Spleen (tissue), 11 donors: ENCODE measurements at regions not wholly inside any gene's neighbourhood (a gene's known extent, or its start where the extent isn't known, plus 50 kb on each side); places are given as distances from the start of the nearest gene placed in this dataset.

Experiments
- DNase-seq: peaks from one replicate; pipeline ENCODE4 v3.0.0-alpha.2; 2020
- H3K27ac ChIP-seq, 8 donors: fragments of 200-600 bp; sonication (generic) in 7 of 8; 1 replicate in 4 of 8; 2 replicates in 4 of 8; pipeline versions ENCODE4 v1.5.0 to v1.8.0; 2016 to 2021; ENCODE audit warnings: inconsistent platforms in 4 of 8, mild to moderate bottlenecking in 4 of 8, moderate library complexity in 1 of 8
- H3K27me3 ChIP-seq, 7 donors: fragments of 200-600 bp; sonication (generic) in 6 of 7; replicated peaks in 1 of 7; 1 replicate in 4 of 7; 2 replicates in 3 of 7; pipeline versions ENCODE4 v1.5.0 to v1.8.0; 2016 to 2021; ENCODE audit warnings: inconsistent platforms in 3 of 7, mild to moderate bottlenecking in 1 of 7
- H3K36me3 ChIP-seq, 6 donors: fragments of 200-600 bp; sonication (generic) in 5 of 6; 1 replicate in 4 of 6; 2 replicates in 2 of 6; pipeline versions ENCODE4 v1.5.0 to v1.8.0; 2016 to 2021; ENCODE audit warnings: inconsistent platforms in 2 of 6
- H3K4me1 ChIP-seq, 6 donors: fragments of 200-600 bp; sonication (generic) in 5 of 6; 1 replicate in 3 of 6; 2 replicates in 3 of 6; pipeline versions ENCODE4 v1.5.0 to v1.8.0; 2016 to 2021; ENCODE audit warnings: inconsistent platforms in 3 of 6
- H3K4me3 ChIP-seq, 8 donors: fragments of 200-600 bp; sonication (generic) in 7 of 8; 1 replicate in 4 of 8; 2 replicates in 4 of 8; pipeline versions ENCODE4 v1.5.0 to v1.8.0; 2016 to 2021; ENCODE audit warnings: inconsistent platforms in 4 of 8, mild to moderate bottlenecking in 4 of 8, moderate library complexity in 2 of 8
- H3K9me3 ChIP-seq, 8 donors: fragments of 200-600 bp; sonication (generic) in 7 of 8; 1 replicate in 4 of 8; 2 replicates in 4 of 8; pipeline versions ENCODE4 v1.5.0 to v1.8.0; 2016 to 2021; ENCODE audit warnings: inconsistent platforms in 4 of 8
- POLR2A ChIP-seq, 3 donors: fragments of 450-650 bp; IDR thresholded peaks; one replicate each; pipeline ENCODE4 v1.5.1; 2017; ENCODE audit warnings: antibody characterized with exemption in 3 of 3, mild to moderate bottlenecking in 1 of 3
- POLR2AphosphoS5 ChIP-seq, 3 donors: sonication (generic); formaldehyde crosslinking; IDR thresholded peaks; one replicate each; pipeline ENCODE4 v1.5.1; 2017; ENCODE audit warnings: antibody characterized with exemption in 3 of 3
- WGBS, 5 donors: extraction: QIAGEN DNeasy Blood & Tissue Kit in 3 of 5; methylation state at CpG; one replicate each; pipeline versions ENCODE4 v1.1.5 to v1.1.7; 2013 to 2018; 5-methylcytosine and 5-hydroxymethylcytosine counted together
- intact Hi-C: fragments of 100-400 bp; cut with DNase I; formaldehyde crosslinking; loops from one replicate; pipeline ENCODE4 v1.15.0; 2023; ENCODE audit warnings: low total_unique reads
- TF ChIP-seq, protein P1 (sequence below), 11 experiments: fragments of 200-600 bp in 7 of 11; fragments of 450-650 bp in 4 of 11; sonication (generic) in 4 of 11; IDR thresholded peaks in 8 of 11; conservative IDR thresholded peaks in 3 of 11; 1 replicate in 7 of 11; 2 replicates in 4 of 11; pipeline versions ENCODE4 v1.4.0 to v1.8.0; 2016 to 2021; ENCODE audit warnings: antibody characterized with exemption in 11 of 11, inconsistent platforms in 4 of 11, mild to moderate bottlenecking in 1 of 11
- donor health status: healthy with polysubstance abuse.
- donor health status: DM: no; HTN: no; CAD: no; lungs with moderate emphysema.
- donor health status: DM: no; HTN: no; CAD: no.
- donor health status: Bipolar disorder and iron deficiency.
- donor health status: healthy.
- donor health status: DM: no; HTN: no; CAD: no.
- donor health status: DM: yes; HTN: yes; CAD: no.

DNA sequence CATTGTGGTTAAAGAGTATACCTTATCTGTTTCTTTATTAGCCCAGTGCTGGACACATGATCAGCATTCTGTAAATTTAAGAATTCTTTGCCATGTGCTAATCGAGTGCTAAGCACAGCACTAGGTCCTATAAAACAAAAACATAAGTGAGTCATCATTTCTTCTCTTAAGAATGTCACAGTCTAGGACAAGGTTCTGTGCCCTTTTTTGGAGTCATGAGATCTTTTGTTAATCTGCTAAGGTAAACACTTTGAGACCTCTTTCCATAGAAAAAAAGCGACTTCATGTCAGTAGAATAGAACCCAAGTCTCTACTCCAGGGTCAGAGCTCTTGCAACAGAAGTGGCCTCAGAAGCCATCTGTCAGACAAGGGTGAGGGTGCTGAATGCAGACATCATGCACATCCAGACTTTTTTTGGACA is 70.0 kb upstream of the NFIA start:
- Histone ChIP-seq H3K36me3 (no peaks in the 10 kb centered on the region), H3K27me3 (no peaks in the 10 kb centered on the region), H3K4me3 (no peak overlapping the region), H3K9me3 (no peaks in the 10 kb centered on the region), H3K27ac (no peak overlapping the region), H3K4me1 (peaks cover 0 to under 1% (median 0%) of the 10 kb centered on the region in 6 donors)
- intact Hi-C loops: no loop called here
- TF ChIP-seq POLR2A (IDR thresholded peaks at IDR 0.05) (no peak), POLR2AphosphoS5 (IDR thresholded peaks at IDR 0.05) (no peak)
- TF ChIP-seq, protein P1, sequence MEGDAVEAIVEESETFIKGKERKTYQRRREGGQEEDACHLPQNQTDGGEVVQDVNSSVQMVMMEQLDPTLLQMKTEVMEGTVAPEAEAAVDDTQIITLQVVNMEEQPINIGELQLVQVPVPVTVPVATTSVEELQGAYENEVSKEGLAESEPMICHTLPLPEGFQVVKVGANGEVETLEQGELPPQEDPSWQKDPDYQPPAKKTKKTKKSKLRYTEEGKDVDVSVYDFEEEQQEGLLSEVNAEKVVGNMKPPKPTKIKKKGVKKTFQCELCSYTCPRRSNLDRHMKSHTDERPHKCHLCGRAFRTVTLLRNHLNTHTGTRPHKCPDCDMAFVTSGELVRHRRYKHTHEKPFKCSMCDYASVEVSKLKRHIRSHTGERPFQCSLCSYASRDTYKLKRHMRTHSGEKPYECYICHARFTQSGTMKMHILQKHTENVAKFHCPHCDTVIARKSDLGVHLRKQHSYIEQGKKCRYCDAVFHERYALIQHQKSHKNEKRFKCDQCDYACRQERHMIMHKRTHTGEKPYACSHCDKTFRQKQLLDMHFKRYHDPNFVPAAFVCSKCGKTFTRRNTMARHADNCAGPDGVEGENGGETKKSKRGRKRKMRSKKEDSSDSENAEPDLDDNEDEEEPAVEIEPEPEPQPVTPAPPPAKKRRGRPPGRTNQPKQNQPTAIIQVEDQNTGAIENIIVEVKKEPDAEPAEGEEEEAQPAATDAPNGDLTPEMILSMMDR (IDR thresholded peaks at IDR 0.05 in 8 of 11, conservative IDR thresholded peaks at IDR 0.05 in 3 of 11): no peak
- 80 to 90% (median 87%) methylated on average over 2 of the region's 2 CpGs for WGBS, 5 donors
- no peak for DNase-seq

DNA sequence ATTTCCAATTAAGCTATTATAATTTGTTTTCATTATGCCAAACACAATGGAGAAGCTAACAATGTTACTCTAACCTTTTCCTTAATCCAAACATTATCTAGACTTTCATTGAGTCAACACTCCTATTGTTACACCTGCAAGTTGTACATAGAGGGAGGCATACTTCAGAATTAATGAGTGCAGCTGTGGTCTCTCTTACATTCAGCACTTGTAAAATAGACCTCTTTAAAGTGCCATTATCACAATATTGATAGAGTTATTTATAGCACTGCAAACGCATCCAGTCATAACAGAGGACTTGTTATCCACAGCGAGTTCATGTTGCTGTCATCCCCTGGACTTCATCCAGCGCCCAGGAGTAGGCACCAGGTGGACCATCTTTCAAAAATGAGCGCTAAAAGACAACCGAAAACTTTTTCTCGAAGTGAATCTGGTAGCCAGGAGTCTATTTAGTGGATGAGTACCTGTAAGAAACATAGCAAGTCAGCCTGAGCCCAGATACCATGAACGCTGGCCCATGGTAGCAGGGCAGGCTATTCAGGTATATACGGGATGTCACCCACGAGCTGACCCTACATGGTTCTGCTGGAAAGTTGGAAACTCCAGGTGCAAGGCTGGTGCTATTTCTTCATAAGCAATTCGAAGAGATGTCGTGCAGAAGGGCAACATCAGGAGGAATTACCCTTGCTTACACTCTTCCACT is 70.6 kb upstream of the NFIA start:
- TF ChIP-seq POLR2A (IDR thresholded peaks at IDR 0.05): no peak
- TF ChIP-seq POLR2AphosphoS5 (IDR thresholded peaks at IDR 0.05): no peak
- TF ChIP-seq, protein P1 (IDR thresholded peaks at IDR 0.05 in 8 of 11, conservative IDR thresholded peaks at IDR 0.05 in 3 of 11): no peak
- WGBS, 5 donors: 75 to 88% (median 83%) methylated on average over 11 of the region's 11 CpGs
- intact Hi-C loops: no loop called here

DNA sequence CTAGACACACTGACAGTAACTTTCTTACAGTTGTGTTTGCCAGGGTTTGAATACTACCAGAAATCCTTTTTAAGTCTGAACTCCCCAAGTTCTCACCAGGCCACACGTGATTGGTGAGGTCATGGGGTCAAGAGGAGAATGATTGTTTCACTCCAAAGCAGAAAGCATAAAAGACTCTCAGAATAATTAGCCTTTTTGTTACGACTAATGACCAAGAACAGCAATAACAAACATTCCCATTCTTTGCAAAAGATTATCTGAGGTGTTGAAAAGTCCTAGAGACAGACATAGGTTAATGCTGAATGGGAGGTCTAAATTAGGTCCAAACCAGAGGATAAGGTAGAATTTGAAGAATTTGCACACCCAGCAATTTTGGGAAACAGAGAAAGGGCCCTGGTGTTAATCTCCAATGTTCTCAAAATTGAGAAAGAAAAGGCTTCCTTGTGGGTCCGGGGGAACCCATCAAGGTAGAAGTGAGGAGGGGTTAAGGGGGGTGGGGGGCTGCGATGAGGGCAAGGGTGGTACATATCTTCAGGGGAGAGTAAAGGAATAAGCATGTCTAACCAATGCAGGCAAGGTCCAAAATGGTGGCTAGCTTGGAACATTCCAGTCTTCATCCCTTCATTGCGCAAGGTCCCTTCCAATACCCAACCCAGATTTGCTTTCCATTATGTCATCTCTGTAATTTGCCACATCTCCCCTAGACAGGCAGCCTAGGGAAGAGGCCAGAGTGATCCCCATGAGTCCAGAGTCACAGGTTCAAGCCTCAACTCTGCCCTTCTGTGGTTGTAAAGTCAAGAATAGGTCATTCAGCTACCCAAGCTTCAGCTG is 74.6 kb upstream of the NFIA start:
- WGBS, 5 donors: 81 to 88% (median 84%) methylated on average over 5 of the region's 5 CpGs
- Histone ChIP-seq H3K27ac (no peak overlapping the region), H3K4me3 (no peak overlapping the region), H3K36me3 (no peaks in the 10 kb centered on the region), H3K27me3 (no peaks in the 10 kb centered on the region), H3K4me1 (peaks cover 0 to 22% (median 11%) of the 10 kb centered on the region in 6 donors), H3K9me3 (no peaks in the 10 kb centered on the region)
- TF ChIP-seq, protein P1 (IDR thresholded peaks at IDR 0.05 in 8 of 11, conservative IDR thresholded peaks at IDR 0.05 in 3 of 11): no peak
- no peak for TF ChIP-seq POLR2AphosphoS5 (IDR thresholded peaks at IDR 0.05)
- no peak for TF ChIP-seq POLR2A (IDR thresholded peaks at IDR 0.05)
- intact Hi-C loops: no loop called here
- no peak for DNase-seq

More for the DNA sequence above, 70.6 kb upstream of the NFIA start:
- DNase-seq: no peak
- Histone ChIP-seq H3K27ac (no peak overlapping the region), H3K27me3 (no peaks in the 10 kb centered on the region), H3K9me3 (no peaks in the 10 kb centered on the region), H3K4me3 (no peak overlapping the region), H3K36me3 (no peaks in the 10 kb centered on the region), H3K4me1 (peaks cover 0 to under 1% (median 0%) of the 10 kb centered on the region in 6 donors)
